ENCODE measurements at regions not wholly inside any gene's neighbourhood (a gene's known extent, or its start where the extent isn't known, plus 50 kb on each side); places are given as distances from the start of the nearest gene placed in this dataset.
A peak's percentile ranks its signal among the peaks of the same experiment; 100 is the strongest.

GRCh38 chr2:18704276-18704675 lies 114.9 kb upstream of the NT5C1B start:
- TF ChIP-seq CTCF (IDR thresholded peaks at IDR 0.05): no peak
- Histone ChIP-seq H3K4me1 (ENCODE audit: low read depth) (no peaks in the 10 kb centered on the region), H3K4me3 (no peak overlapping the region), H3K9me3 (no peaks in the 10 kb centered on the region), H3K36me3 (ENCODE audit: low read depth) (no peaks in the 10 kb centered on the region)
- ATAC-seq: no peak
- intact Hi-C loops (cut with DNase I, micrococcal nuclease): no loop called here
- DNase-seq: no peak

- Histone ChIP-seq H3K4me3 (no peak overlapping the region), H3K4me1 (ENCODE audit: low read depth) (no peaks in the 10 kb centered on the region), H3K36me3 (ENCODE audit: low read depth) (no peaks in the 10 kb centered on the region), H3K9me3 (no peaks in the 10 kb centered on the region)
- no peak for ATAC-seq
- no peak for TF ChIP-seq CTCF (IDR thresholded peaks at IDR 0.05)
- no peak for DNase-seq
- intact Hi-C loops (cut with DNase I, micrococcal nuclease): no loop called here
These were observed 114.2 kb upstream of the NT5C1B start for GRCh38 chr2:18703555-18703954.

GRCh38 chr2:18701981-18702380 lies 112.6 kb upstream of the NT5C1B start:
- Histone ChIP-seq H3K9me3 (no peaks in the 10 kb centered on the region), H3K4me1 (ENCODE audit: low read depth) (no peaks in the 10 kb centered on the region), H3K36me3 (ENCODE audit: low read depth) (no peaks in the 10 kb centered on the region), H3K4me3 (no peak overlapping the region)
- TF ChIP-seq CTCF (IDR thresholded peaks at IDR 0.05): no peak
- DNase-seq (no peak), ATAC-seq (no peak)
- intact Hi-C loops (cut with DNase I, micrococcal nuclease): no loop called here

- H3K4me3 ChIP-seq: no peak overlapping the region
- H3K9me3 ChIP-seq: no peaks in the 10 kb centered on the region
- intact Hi-C loops (cut with DNase I, micrococcal nuclease): no loop called here
- ATAC-seq (no peak), DNase-seq (no peak)
- no peaks in the 10 kb centered on the region for H3K4me1 ChIP-seq (ENCODE audit: low read depth)
- TF ChIP-seq CTCF (IDR thresholded peaks at IDR 0.05): no peak
- no peaks in the 10 kb centered on the region for H3K36me3 ChIP-seq (ENCODE audit: low read depth)
These were observed 112.2 kb upstream of the NT5C1B start for GRCh38 chr2:18701546-18701945.

GRCh38 chr2:18690342-18690741 lies 101.0 kb upstream of the NT5C1B start:
- intact Hi-C loops (cut with DNase I, micrococcal nuclease): no loop called here
- ATAC-seq (no peak), DNase-seq (peak in 2 of 3 donors; percentile 14 to 25)
- H3K36me3 ChIP-seq (ENCODE audit: low read depth): no peaks in the 10 kb centered on the region
- H3K9me3 ChIP-seq: no peaks in the 10 kb centered on the region
- no peak overlapping the region for H3K4me3 ChIP-seq
- H3K4me1 ChIP-seq (ENCODE audit: low read depth): no peaks in the 10 kb centered on the region
- no peak for TF ChIP-seq CTCF (IDR thresholded peaks at IDR 0.05)
